SK-N-SH treated with all-trans-retinoic acid at 6 μM for 48 hours (cell line): ENCODE measurements at regions not wholly inside any gene's neighbourhood (a gene's known extent, or its start where the extent isn't known, plus 50 kb on each side); places are given as distances from the start of the nearest gene placed in this dataset.
"Not testable (repeated sequence)": the region's sequence is repeated elsewhere in the genome, so short reads cannot be mapped to it uniquely, and the experiment has no call there.

Source experiments
- ARNTL ChIP-seq: fragments of 450-650 bp; formaldehyde crosslinking; IDR thresholded peaks from 2 replicates; pipeline ENCODE4 v1.5.0; 2020; ENCODE audit warnings: low read depth, mild to moderate bottlenecking, moderate library complexity, borderline replicate concordance
- BACH2 ChIP-seq: fragments of 250-450 bp; sonication (Bioruptor Pico); IDR thresholded peaks from 2 replicates; pipeline ENCODE4 v1.9.0; 2021; ENCODE audit warnings: mild to moderate bottlenecking, borderline replicate concordance
- ESRRG ChIP-seq: fragments of 250-450 bp; sonication (Bioruptor Pico); IDR thresholded peaks from 2 replicates; pipeline ENCODE4 v1.6.1; 2021; ENCODE audit warnings: mild to moderate bottlenecking
- GLIS3 ChIP-seq: fragments of 250-450 bp; sonication (Bioruptor Pico); IDR thresholded peaks from 2 replicates; pipeline ENCODE4 v1.5.0; 2020; ENCODE audit warnings: mild to moderate bottlenecking, moderate library complexity
- PPARA ChIP-seq: fragments of 250-450 bp; sonication (Bioruptor Pico); IDR thresholded peaks from 2 replicates; pipeline ENCODE4 v1.5.0; 2020; ENCODE audit warnings: mild to moderate bottlenecking, borderline replicate concordance
- TOX ChIP-seq: fragments of 250-450 bp; sonication (Bioruptor Pico); IDR thresholded peaks from 2 replicates; pipeline ENCODE4 v1.8.0; 2021; ENCODE audit warnings: mild to moderate bottlenecking, moderate library complexity, borderline replicate concordance
- ZFP30 ChIP-seq: fragments of 450-650 bp; formaldehyde crosslinking; IDR thresholded peaks from 2 replicates; pipeline ENCODE4 v1.5.0; 2022; ENCODE audit warnings: mild to moderate bottlenecking, moderate library complexity
- ZNF565 ChIP-seq: fragments of 450-650 bp; formaldehyde crosslinking; conservative IDR thresholded peaks from 2 replicates; pipeline ENCODE4 v1.5.0; 2020; ENCODE audit warnings: low read depth, mild to moderate bottlenecking, moderate library complexity
- ZNF70 ChIP-seq: fragments of 450-650 bp; formaldehyde crosslinking; IDR thresholded peaks from 2 replicates; pipeline ENCODE4 v1.5.0; 2020; ENCODE audit warnings: mild to moderate bottlenecking, moderate library complexity
- TF ChIP-seq, protein P1 (sequence below): fragments of 250-450 bp; sonication (Bioruptor Pico); IDR thresholded peaks from 2 replicates; pipeline ENCODE4 v1.8.0; 2020; ENCODE audit warnings: mild to moderate bottlenecking, moderate library complexity, borderline replicate concordance

DNA sequence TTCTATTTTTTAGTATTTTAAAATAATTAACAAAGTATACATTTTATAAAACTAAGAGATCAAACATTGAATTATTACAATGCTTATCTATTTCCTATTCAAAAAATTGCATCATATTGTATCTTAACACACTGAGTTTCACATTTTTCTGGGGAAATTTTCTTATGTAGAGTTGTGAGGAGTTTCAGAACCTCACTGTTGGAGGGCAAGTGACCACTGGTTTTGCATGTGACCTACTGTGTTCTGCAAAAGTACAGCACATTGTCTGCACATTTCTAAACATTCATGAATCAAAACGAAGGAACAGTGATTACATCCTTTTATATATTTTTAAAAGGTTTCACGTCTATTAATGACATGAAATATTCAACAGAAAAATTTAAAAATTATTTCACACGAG lies 82.3 kb upstream of the C1QTNF3 start:
- TF ChIP-seq BACH2, ESRRG, GLIS3, ZNF565, TOX, ZFP30, PPARA, ZNF70, ARNTL (CRISPR knock-in tag): not testable (repeated sequence)
- TF ChIP-seq, protein P1, sequence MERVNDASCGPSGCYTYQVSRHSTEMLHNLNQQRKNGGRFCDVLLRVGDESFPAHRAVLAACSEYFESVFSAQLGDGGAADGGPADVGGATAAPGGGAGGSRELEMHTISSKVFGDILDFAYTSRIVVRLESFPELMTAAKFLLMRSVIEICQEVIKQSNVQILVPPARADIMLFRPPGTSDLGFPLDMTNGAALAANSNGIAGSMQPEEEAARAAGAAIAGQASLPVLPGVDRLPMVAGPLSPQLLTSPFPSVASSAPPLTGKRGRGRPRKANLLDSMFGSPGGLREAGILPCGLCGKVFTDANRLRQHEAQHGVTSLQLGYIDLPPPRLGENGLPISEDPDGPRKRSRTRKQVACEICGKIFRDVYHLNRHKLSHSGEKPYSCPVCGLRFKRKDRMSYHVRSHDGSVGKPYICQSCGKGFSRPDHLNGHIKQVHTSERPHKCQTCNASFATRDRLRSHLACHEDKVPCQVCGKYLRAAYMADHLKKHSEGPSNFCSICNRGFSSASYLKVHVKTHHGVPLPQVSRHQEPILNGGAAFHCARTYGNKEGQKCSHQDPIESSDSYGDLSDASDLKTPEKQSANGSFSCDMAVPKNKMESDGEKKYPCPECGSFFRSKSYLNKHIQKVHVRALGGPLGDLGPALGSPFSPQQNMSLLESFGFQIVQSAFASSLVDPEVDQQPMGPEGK (CRISPR knock-in tag), result not testable (repeated sequence)
